Osteocyte (in vitro differentiated cells): ENCODE measurements at regions not wholly inside any gene's neighbourhood (a gene's known extent, or its start where the extent isn't known, plus 50 kb on each side); places are given as distances from the start of the nearest gene placed in this dataset.

Experiments used
- DNase-seq: peaks from one replicate; pipeline ENCODE4 v3.0.0; 2021; ENCODE audit warnings: mixed read lengths; ENCODE audit not compliant: unreplicated experiment; ENCODE audit errors: extremely low spot score
- H3K27ac Mint-ChIP-seq: one replicate; pipeline ENCODE4 v1.8.0; 2021; ENCODE audit warnings: mild to moderate bottlenecking, mixed read lengths; ENCODE audit not compliant: unreplicated experiment
- H3K27me3 Mint-ChIP-seq: one replicate; pipeline ENCODE4 v1.8.0; 2021; ENCODE audit warnings: mixed read lengths; ENCODE audit not compliant: unreplicated experiment
- H3K36me3 Mint-ChIP-seq: one replicate; pipeline ENCODE4 v1.8.0; 2021; ENCODE audit warnings: mixed read lengths; ENCODE audit not compliant: unreplicated experiment
- H3K4me1 Mint-ChIP-seq: one replicate; pipeline ENCODE4 v1.8.0; 2021; ENCODE audit warnings: mixed read lengths; ENCODE audit not compliant: unreplicated experiment
- H3K4me3 Mint-ChIP-seq: one replicate; pipeline ENCODE4 v1.8.0; 2021; ENCODE audit warnings: mild to moderate bottlenecking, moderate library complexity, mixed read lengths; ENCODE audit not compliant: unreplicated experiment
- H3K9me3 Mint-ChIP-seq: one replicate; pipeline ENCODE4 v1.8.0; 2021; ENCODE audit warnings: mixed read lengths; ENCODE audit not compliant: unreplicated experiment
- TF ChIP-seq, protein P1 (sequence below): fragments of 200-600 bp; sonication (generic); IDR thresholded peaks from 2 replicates; pipeline ENCODE4 v1.5.0; 2021; ENCODE audit warnings: antibody characterized with exemption, mild to moderate bottlenecking, moderate library complexity

DNA sequence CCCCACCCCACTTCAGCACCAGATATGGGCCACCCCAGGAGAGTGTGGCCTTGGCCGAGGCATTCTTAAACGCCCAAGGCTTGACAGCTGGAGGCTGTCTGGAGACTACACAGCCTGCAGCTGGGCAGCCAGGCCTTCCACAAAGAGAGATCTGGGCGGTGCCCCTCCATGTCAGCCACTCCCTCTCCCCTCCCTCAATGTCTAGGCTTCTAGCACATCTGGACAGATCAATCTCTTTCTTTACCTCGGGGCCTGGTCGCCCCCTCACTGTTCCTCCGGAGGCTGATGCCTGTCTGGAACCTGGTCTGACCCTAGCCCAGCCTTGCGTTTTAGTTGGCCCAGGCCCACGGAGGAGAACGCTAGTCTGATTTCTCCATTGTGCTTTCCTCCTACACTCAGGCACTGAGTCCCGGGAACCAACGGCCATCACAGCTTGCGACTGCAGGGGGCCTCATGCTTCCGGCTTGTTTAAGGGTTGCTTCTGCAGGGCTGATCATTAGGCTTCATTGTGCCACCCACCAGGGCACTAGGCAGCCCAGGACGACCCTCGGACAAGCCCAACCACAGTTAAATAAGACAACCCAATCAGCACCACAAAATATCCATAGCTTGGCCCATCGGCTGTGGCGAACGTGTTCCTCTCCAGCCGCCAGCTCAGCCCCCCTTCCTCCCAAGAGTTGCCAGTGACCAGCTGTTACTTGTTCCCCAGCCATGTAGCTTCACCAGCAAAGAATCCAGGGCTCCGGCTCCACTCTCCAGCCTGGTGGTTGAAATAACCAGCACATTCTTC lies 200.6 kb downstream of the BCOR start:
- Mint-ChIP-seq H3K4me3 (peak overlapping the region; percentile 12), H3K4me1 (peaks cover 69% of the 10 kb centered on the region), H3K36me3 (no peaks in the 10 kb centered on the region), H3K9me3 (no peaks in the 10 kb centered on the region), H3K27ac (peak overlapping the region; percentile 90), H3K27me3 (no peaks in the 10 kb centered on the region)
- no peak for DNase-seq
- TF ChIP-seq, protein P1, sequence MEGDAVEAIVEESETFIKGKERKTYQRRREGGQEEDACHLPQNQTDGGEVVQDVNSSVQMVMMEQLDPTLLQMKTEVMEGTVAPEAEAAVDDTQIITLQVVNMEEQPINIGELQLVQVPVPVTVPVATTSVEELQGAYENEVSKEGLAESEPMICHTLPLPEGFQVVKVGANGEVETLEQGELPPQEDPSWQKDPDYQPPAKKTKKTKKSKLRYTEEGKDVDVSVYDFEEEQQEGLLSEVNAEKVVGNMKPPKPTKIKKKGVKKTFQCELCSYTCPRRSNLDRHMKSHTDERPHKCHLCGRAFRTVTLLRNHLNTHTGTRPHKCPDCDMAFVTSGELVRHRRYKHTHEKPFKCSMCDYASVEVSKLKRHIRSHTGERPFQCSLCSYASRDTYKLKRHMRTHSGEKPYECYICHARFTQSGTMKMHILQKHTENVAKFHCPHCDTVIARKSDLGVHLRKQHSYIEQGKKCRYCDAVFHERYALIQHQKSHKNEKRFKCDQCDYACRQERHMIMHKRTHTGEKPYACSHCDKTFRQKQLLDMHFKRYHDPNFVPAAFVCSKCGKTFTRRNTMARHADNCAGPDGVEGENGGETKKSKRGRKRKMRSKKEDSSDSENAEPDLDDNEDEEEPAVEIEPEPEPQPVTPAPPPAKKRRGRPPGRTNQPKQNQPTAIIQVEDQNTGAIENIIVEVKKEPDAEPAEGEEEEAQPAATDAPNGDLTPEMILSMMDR, result peak; percentile 35

DNA sequence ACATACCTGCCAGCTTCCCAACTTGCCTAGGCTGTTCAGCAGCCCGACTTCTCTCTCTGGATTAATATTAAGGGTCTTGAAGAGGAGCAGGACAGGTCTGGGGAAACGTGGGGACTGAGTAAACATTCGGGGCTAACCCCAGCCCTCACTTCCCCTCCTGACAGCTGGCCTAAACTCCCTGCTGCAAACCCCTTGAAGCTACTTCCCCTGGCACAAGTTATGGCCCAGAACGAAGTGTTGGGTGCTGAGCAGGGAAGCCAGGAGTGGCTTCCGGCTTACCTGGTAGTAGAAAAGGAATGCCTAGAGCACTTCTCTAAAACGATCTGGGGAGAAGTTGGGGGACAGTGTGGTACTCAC lies 200.0 kb downstream of the BCOR start:
- Mint-ChIP-seq H3K27me3 (no peaks in the 10 kb centered on the region), H3K9me3 (no peaks in the 10 kb centered on the region), H3K4me3 (no peak overlapping the region), H3K36me3 (no peaks in the 10 kb centered on the region), H3K27ac (peak overlapping the region; percentile 90), H3K4me1 (peaks cover 69% of the 10 kb centered on the region)
- TF ChIP-seq, protein P1, result no peak
- DNase-seq, result no peak

DNA sequence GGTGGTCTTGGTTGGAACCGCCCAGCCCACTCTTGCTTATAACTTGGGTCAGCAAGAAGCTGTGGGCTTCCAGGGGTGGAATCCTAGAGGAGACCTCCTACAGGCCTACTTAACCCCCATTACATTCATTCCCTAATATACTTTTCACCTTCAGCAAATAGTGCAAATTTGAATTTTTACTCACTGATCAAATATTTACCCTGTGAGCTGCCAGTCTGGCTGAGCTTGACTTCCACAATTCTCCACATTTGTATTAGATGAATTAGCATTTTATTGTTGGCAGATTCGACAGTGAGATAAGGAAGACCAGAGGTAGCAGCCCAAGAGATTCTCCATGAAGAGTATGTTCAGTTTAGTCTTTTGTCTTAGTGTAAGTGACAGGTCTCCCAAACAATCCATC lies 199.6 kb downstream of the BCOR start:
- Mint-ChIP-seq H3K27ac (peak overlapping the region; percentile 90), H3K27me3 (no peaks in the 10 kb centered on the region), H3K4me3 (no peak overlapping the region), H3K9me3 (no peaks in the 10 kb centered on the region), H3K36me3 (no peaks in the 10 kb centered on the region), H3K4me1 (peaks cover 72% of the 10 kb centered on the region)
- TF ChIP-seq, protein P1, result no peak
- DNase-seq, result no peak

DNA sequence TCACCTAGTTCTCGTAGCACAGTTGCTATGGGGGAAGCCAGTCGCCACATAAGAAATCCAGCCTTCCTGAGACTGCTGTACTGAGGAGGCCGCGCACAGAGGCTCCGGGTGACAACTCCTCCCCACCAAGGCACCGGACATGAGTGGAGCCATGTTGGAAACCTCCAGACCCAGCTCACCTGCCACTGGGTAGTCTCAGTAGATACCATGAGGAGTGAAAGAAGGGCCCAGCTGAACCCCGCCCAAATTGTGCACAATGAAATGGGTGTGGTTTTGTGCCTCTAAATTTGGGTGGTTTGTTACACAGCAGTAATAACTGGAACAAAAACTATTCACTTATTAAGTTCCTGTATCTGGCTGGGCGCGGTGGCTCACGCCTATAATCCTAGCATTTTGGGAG lies 198.7 kb downstream of the BCOR start:
- Mint-ChIP-seq H3K4me1 (peaks cover 75% of the 10 kb centered on the region), H3K4me3 (no peak overlapping the region), H3K9me3 (no peaks in the 10 kb centered on the region), H3K36me3 (no peaks in the 10 kb centered on the region), H3K27ac (no peak overlapping the region), H3K27me3 (no peaks in the 10 kb centered on the region)
- TF ChIP-seq, protein P1, result no peak
- no peak for DNase-seq

DNA sequence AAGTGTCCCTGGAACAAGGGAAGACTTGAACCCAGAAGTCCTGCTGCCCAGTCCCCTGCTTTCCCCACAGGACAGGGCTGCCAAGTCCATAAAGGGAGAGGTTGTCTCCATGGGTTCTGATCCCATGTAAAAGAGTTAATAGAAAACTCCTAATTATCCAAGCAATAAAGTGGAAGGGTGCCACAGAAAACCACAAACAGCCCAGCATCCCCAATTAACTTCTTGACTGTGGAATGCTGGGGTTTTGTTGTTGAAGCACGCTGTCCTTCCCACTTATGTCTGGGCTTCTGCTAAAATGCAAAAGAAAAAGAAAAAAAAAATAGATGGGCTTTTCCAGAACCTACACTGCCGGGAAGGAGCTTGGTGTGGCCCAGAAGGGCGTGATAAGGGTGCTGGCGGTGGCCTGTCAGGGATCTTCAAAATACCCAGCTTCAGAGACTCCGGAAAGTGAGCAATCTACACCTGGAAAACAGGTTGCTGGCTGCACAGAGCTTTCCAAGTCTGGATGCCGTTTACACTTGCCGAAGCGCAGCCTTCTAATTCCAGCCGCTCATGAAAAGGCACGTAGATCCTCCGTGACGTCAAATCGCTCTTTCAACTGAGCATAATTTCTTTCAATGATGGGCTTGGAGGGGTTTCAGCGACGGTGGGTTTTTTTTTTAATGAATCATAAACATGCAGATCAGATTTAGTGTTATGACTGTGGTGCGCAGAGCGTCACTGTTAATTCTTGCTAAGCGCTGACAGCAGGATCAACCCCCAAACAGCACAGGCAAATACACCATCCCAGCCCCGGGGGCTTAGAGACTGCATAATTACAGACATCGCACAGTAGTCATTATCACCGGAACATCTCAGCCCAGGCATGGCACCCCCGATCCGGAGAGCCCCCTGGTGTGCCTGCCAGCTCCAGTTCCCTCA lies 197.6 kb downstream of the BCOR start:
- H3K4me1 Mint-ChIP-seq, result peaks cover 69% of the 10 kb centered on the region
- H3K27ac Mint-ChIP-seq, result no peak overlapping the region
- no peak for DNase-seq
- H3K36me3 Mint-ChIP-seq, result no peaks in the 10 kb centered on the region
- no peaks in the 10 kb centered on the region for H3K9me3 Mint-ChIP-seq
- no peaks in the 10 kb centered on the region for H3K27me3 Mint-ChIP-seq
- H3K4me3 Mint-ChIP-seq, result no peak overlapping the region
- TF ChIP-seq, protein P1, result no peak
